Epidermal melanocyte (primary cell): ENCODE measurements at regions not wholly inside any gene's neighbourhood (a gene's known extent, or its start where the extent isn't known, plus 50 kb on each side); places are given as distances from the start of the nearest gene placed in this dataset.

ENCODE experiments used
- DNase-seq: peaks from one replicate; pipeline ENCODE4 v3.0.0; 2011; ENCODE audit warnings: low spot score; ENCODE audit not compliant: insufficient read length

DNA sequence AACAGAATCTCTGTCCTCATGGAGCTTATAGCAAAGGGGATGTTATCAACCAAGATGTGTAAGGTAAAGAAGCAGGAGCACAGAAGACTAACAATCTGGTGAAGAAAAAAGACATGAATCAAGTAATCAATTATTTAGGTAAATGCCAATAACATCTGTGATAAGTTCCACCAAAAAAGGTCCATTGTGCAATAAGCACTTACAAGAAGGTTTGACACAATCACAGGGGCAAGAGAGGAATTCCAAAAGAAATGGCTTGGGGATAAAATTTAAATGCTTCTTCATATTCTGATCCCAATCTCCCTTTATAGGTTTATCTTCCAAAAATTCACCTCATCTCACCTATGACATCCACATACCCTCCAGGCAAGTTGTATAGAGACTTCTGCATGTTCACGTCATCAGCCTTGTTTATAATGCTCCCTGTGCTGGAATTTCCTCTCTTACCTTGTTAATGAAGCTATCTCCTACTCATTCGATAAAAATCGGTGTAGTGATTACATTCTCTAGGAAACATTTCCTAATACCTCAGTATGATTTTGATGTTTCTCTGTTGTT, 53.6 kb upstream of the DPT start:
- DNase-seq = no peak

GRCh38 chr1:168783458-168784210, 54.6 kb upstream of the DPT start:
- DNase-seq = no peak

GRCh38 chr1:168786476-168787330, 57.7 kb upstream of the DPT start:
- no peak for DNase-seq

GRCh38 chr1:168788258-168788657, 59.3 kb upstream of the DPT start:
- no peak for DNase-seq

DNA sequence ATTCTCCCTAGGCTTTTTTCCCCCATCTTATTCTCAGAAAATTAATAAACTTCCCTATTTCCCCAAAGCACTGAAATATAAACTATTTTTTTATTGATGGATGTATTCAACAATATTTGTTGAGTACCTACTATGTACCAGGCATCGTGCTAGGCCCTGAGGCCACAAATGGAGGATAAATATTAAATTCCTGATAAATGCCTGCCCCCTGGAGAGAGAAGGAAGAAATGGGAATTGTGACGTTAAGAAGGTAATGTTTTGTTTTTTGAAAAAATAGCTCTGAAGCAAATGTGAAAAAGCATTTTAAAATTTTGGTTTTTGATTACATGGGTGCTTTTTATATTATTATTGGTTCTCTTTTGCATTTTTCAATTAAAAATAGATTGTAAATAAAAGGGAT, 60.5 kb upstream of the DPT start:
- no peak for DNase-seq

- no peak for DNase-seq
These were observed 63.1 kb upstream of the DPT start for GRCh38 chr1:168792142-168792541.

- DNase-seq = no peak
These were observed 63.7 kb upstream of the DPT start for GRCh38 chr1:168792592-168793125.

DNA sequence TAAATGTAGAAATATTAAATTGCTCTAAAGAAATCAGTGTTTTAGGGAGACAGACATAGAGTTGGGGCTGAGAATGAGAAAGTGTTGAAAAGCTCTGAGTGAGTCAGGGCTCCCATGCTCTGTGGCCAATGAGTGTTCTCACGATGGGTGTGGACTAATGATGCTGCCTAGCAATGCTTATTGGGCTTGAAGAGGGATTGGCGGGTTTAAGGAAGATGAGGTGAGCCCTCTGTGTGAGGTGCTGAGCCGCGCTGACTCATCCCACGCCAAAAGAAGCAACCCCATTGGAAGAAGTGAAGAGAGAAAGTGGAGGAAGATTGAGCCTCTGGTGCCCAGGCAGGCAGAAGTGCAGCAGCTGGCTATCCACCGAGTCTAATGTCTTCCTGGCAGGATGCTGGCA, 65.1 kb upstream of the DPT start:
- DNase-seq = no peak

DNA sequence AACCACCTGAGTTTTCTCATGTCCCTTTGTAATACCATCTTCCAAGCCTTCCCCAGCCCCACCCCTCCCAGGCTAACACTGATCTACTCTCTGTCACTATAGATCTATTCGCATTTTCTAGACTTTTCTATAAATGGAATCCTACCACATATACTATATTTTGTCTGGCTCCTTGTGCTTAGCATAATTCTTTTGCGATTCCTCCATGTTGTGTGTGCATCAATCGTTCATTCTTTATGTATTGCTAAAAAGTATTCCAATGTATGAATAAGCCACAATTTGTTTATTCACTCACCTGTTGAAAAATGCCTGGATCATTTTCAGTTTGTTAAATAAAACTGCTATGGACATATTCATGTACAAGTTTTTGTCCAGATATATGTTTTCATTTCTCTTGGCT, 66.7 kb upstream of the DPT start:
- DNase-seq = no peak

- no peak for DNase-seq
These were observed 71.1 kb upstream of the DPT start for GRCh38 chr1:168799927-168800605.

GRCh38 chr1:168801032-168801745, 72.2 kb upstream of the DPT start:
- no peak for DNase-seq

DNA sequence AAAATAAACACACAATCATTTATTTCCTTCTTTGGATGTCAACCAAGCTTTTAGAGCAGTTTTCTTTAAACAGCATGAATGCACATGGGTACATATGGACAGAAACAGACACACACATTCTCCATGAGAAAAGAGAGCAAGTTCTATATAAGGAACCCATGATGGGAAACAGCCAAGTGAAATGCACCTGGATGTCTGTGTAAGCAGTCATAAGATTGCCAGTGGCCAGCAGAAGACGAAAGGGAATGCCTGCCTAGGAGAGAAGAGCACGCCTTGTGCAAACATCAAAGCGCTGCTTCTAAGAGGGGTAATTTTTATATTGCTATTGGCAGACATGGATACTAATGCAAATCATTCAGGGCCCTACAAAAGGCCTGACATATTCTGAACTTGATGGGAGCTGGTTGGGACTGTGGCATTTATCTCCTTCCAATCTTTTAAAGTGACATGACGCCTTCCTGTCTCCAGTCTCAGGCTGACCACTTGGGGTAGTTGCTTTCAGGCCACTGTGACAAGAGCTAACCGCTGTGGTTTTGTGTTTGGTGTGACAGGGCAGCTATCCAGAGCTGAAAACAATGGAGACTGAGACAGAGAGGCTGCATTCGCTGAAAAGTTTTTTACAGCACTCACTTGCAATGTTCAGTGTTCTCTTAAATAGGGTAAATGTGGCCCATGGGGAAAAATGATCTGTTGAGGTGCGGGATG, 75.0 kb upstream of the DPT start:
- no peak for DNase-seq

DNA sequence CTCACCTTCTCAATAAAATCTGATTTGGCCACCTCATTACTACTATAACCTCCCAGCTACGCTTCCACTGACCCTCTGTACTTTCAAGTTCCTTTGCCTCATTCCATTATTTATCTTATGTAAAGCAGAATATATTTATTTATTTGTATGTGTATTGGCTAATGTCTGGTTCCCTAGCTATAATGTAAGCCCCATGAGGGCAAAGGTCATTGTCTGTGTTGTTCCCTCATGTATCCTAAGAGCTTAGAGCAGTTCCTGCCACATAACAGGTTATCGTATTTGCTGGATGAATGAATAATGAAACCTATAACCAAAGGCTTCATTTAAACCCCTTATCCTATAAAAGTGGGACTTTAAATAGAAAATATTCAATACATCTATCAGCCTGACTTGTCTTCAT, 77.9 kb upstream of the DPT start:
- no peak for DNase-seq

GRCh38 chr1:168811176-168811575, 82.2 kb upstream of the DPT start:
- no peak for DNase-seq

DNA sequence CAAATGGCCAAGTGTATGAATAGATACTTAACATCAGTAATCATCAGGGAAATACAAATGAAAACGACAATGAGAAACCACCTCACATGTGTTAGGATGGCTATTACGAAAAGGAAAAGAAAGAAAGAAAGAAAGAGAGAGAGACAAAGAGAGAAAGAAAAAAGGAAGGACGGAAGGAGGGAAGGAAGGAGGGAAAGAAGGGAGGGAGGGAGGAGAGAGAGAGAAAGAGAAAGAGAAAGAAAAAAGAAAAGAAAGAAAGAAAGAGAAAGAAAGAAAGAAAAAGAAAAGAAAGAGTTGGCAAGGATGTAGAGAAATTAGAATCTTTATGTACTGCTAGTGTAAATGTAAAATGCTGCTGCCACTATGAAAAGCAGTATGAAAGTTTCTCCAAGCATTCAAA, 90.7 kb upstream of the DPT start:
- no peak for DNase-seq

GRCh38 chr1:168821434-168821833, 92.4 kb upstream of the DPT start:
- DNase-seq = no peak

GRCh38 chr1:168822911-168823310, 93.9 kb upstream of the DPT start:
- no peak for DNase-seq

DNA sequence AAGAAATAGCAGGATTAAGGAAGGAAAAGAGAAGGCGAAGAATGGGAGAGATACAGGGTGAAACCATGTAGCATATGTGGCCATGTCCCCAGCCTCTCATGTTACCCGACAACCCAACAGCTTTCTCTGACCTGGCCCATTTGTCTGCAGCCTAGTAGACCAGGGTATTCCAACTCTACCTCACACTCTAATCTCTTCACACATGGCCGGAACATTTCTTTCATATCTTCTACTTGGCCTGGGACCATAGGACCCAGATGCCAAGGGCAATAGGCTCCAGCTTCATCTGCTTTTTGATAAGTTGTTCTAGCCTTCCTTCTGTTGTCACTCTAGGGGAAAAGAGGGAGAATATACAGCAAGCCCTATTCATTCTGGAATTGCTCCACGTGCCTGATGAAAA, 95.0 kb upstream of the DPT start:
- DNase-seq = no peak

DNA sequence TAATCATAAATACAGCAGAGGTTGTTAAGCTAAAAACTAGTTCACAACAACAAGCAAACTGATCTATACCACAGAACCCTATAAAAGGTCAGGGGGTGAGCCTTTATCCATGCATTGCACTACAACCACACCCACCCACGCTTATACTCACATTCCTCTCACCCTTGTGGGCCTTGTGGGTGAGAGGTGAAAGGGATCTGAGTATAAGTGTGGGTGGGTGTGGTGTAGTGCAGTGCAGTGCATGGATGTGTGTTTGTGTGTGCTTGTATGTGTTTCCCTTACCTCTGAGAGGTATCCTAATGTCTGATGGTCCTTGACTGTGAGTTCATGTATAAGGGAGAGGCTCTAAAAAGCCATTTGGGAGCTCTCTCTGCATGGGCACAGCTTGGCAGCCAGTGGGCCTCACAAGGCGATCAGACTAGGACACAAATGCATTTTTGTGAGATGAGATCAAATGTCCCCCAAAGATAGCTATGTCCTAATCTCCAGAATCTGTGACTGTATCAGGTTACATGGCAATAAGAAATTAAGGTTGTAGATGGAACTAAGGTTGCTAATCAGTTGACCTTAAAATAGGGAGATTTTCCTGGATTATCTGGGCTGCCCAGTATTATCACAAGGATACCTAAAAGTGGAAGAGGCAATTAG, 95.5 kb upstream of the DPT start:
- DNase-seq = no peak

DNA sequence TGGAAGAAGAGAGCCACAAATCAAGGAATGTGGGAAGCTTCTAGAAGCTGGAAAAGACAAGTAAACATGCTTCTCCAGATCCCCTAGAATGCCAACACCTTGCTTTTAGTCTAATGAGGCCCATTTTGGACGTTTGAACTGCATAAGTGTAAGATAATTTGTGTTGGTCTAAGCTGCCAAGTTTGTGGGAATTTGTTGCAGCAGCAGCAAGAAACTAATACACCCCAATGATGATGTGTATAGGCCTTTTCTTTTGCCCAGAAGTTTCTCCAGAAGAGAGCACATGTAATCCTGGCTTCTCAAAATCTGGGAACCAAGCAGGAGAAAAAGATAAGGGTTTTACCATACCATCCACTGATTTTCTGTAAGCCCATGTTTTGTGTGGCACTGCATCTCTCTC, 96.1 kb upstream of the DPT start:
- DNase-seq = no peak
